ENCODE measurements at regions not wholly inside any gene's neighbourhood (a gene's known extent, or its start where the extent isn't known, plus 50 kb on each side); places are given as distances from the start of the nearest gene placed in this dataset.

GRCh38 chr14:52202151-52202550 lies 65.3 kb upstream of the PTGDR start:
- DNase-seq (ENCODE audit: low spot score), result no peak
- no peak for TF ChIP-seq CTCF (IDR thresholded peaks at IDR 0.05)
- ATAC-seq (ENCODE audit: low FRiP score), result no peak

- ATAC-seq (ENCODE audit: low FRiP score) (no peak), DNase-seq (ENCODE audit: low spot score) (no peak)
- TF ChIP-seq CTCF (IDR thresholded peaks at IDR 0.05), result no peak
Measured at GRCh38 chr14:52190337-52190931, 77.1 kb upstream of the PTGDR start.

- ATAC-seq (ENCODE audit: low FRiP score) (no peak), DNase-seq (ENCODE audit: low spot score) (no peak)
- no peak for TF ChIP-seq CTCF (IDR thresholded peaks at IDR 0.05)
Measured at GRCh38 chr14:52189325-52189724, 78.2 kb upstream of the PTGDR start.

DNA sequence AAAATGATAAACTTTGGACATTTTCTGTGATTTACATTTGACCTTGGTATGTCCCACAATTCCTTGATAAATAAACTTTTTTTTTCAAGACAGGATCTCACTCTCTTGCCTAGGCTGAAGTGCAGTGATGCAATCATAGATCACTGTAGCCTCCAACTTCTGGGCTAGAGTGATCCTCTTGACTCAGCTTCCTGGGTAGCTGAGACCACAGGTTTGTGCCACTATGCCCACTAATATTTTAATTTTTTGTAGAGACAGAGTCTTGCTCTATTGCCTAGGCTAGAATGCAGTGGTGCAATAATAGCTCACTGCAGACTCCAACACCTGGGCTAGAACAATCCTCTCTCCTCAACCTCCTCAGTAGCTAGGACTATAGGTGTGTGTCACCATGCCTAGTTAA lies 79.1 kb upstream of the PTGDR start:
- DNase-seq (ENCODE audit: low spot score) (no peak), ATAC-seq (ENCODE audit: low FRiP score) (no peak)
- TF ChIP-seq CTCF (IDR thresholded peaks at IDR 0.05), result no peak

DNA sequence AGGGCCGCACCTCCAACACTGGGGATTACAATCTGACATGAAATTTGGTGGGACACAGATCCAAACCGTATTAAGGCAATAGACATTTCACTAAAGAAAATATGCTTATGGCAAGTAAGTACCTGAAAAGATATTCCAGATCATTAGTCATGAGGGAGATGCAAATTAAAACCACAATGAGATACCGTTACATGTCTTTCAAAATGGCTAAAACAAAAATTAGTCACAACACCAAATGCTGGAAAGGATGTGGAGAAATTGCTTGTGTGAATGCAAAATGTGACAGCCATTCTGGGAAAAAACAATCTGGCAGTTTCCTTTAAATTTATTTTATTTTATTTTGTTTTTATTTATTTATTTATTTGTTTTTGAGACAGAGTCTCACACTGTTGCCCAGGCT lies 82.3 kb upstream of the PTGDR start:
- no peak for TF ChIP-seq CTCF (IDR thresholded peaks at IDR 0.05)
- DNase-seq (ENCODE audit: low spot score) (no peak), ATAC-seq (ENCODE audit: low FRiP score) (no peak)

DNA sequence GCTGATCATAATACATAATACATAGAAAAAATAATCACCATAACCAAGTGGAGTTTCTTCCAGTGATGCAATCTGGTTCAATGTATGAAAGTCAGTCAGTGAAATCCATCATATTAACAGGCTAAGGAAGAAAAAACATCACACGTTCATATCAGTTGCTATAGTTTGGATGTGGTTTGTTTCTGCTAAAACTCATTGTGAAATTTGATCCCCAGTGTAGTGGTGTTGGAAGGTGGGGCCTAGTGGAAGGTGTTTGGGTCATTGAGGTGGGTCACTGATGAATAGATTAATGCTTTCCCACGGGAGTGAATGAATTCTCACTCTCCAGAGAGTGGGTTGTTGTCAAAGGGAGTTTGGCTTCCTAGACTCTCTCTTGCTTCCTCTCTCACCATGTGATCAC lies 84.6 kb upstream of the PTGDR start:
- ATAC-seq (ENCODE audit: low FRiP score) (no peak), DNase-seq (ENCODE audit: low spot score) (no peak)

More for the DNA sequence above, 84.6 kb upstream of the PTGDR start:
- TF ChIP-seq CTCF (IDR thresholded peaks at IDR 0.05), result no peak
